ENCODE measurements at regions not wholly inside any gene's neighbourhood (a gene's known extent, or its start where the extent isn't known, plus 50 kb on each side); places are given as distances from the start of the nearest gene placed in this dataset.

GRCh38 chr18:43380104-43380672 is 102.9 kb upstream of the SYT4 start:
- POLR2A ChIA-PET, result no interaction called here
- no peaks in the 10 kb centered on the region for H3K4me1 Mint-ChIP-seq
- H3K4me3 Mint-ChIP-seq, result no peak overlapping the region
- CTCF ChIA-PET, result no interaction called here
- no peaks in the 10 kb centered on the region for H3K36me3 Mint-ChIP-seq (ENCODE audit: low read depth)
- no peaks in the 10 kb centered on the region for H3K9me3 Mint-ChIP-seq
- no peaks in the 10 kb centered on the region for H3K27me3 Mint-ChIP-seq
- intact Hi-C loops (cut with micrococcal nuclease), result no loop called here
- DNase-seq, result no peak
- no peak for TF ChIP-seq CTCF (IDR thresholded peaks at IDR 0.05)
- no peak for ATAC-seq (ENCODE audit: low read depth)
- no peak overlapping the region for H3K27ac Mint-ChIP-seq

GRCh38 chr18:43382641-43383403 is 105.5 kb upstream of the SYT4 start:
- intact Hi-C loops (cut with micrococcal nuclease), result no loop called here
- CTCF ChIA-PET, result no interaction called here

GRCh38 chr18:43389163-43389562 is 111.9 kb upstream of the SYT4 start:
- H3K27me3 Mint-ChIP-seq, result no peaks in the 10 kb centered on the region
- DNase-seq (no peak), ATAC-seq (ENCODE audit: low read depth) (no peak)
- no peak overlapping the region for H3K27ac Mint-ChIP-seq
- ChIA-PET POLR2A (no interaction called here), CTCF (no interaction called here)
- H3K4me3 Mint-ChIP-seq, result no peak overlapping the region
- no peaks in the 10 kb centered on the region for H3K4me1 Mint-ChIP-seq
- intact Hi-C loops (cut with micrococcal nuclease), result no loop called here
- peaks cover 3% of the 10 kb centered on the region for H3K9me3 Mint-ChIP-seq
- no peaks in the 10 kb centered on the region for H3K36me3 Mint-ChIP-seq (ENCODE audit: low read depth)
- no peak for TF ChIP-seq CTCF (IDR thresholded peaks at IDR 0.05)

More at GRCh38 chr18:43382641-43383403, 105.5 kb upstream of the SYT4 start:
- H3K27me3 Mint-ChIP-seq, result no peaks in the 10 kb centered on the region
- DNase-seq (no peak), ATAC-seq (ENCODE audit: low read depth) (no peak)
- H3K36me3 Mint-ChIP-seq (ENCODE audit: low read depth), result no peaks in the 10 kb centered on the region
- no peak overlapping the region for H3K4me3 Mint-ChIP-seq
- H3K27ac Mint-ChIP-seq, result no peak overlapping the region
- no peaks in the 10 kb centered on the region for H3K4me1 Mint-ChIP-seq
- peaks cover 3% of the 10 kb centered on the region for H3K9me3 Mint-ChIP-seq
- POLR2A ChIA-PET, result no interaction called here
- no peak for TF ChIP-seq CTCF (IDR thresholded peaks at IDR 0.05)

- Mint-ChIP-seq H3K36me3 (ENCODE audit: low read depth) (no peaks in the 10 kb centered on the region), H3K9me3 (no peaks in the 10 kb centered on the region), H3K27me3 (no peaks in the 10 kb centered on the region), H3K27ac (no peak overlapping the region), H3K4me1 (no peaks in the 10 kb centered on the region), H3K4me3 (no peak overlapping the region)
- TF ChIP-seq CTCF (IDR thresholded peaks at IDR 0.05), result no peak
- intact Hi-C loops (cut with micrococcal nuclease), result no loop called here
- ChIA-PET CTCF (no interaction called here), POLR2A (no interaction called here)
- DNase-seq (no peak), ATAC-seq (ENCODE audit: low read depth) (no peak)
Measured at GRCh38 chr18:43392168-43392567, 114.9 kb upstream of the SYT4 start.

GRCh38 chr18:43393174-43393573 is 115.9 kb upstream of the SYT4 start:
- TF ChIP-seq CTCF (IDR thresholded peaks at IDR 0.05), result no peak
- Mint-ChIP-seq H3K27me3 (no peaks in the 10 kb centered on the region), H3K27ac (no peak overlapping the region), H3K4me3 (no peak overlapping the region), H3K36me3 (ENCODE audit: low read depth) (no peaks in the 10 kb centered on the region), H3K4me1 (no peaks in the 10 kb centered on the region), H3K9me3 (no peaks in the 10 kb centered on the region)
- ChIA-PET CTCF (no interaction called here), POLR2A (no interaction called here)
- DNase-seq (no peak), ATAC-seq (ENCODE audit: low read depth) (no peak)
- intact Hi-C loops (cut with micrococcal nuclease), result no loop called here

Measured in activated B cell treated with CpG ODN at 0.5 μM for 24 hours (primary cell).